SK-N-SH treated with all-trans-retinoic acid at 6 μM for 48 hours (cell line): ENCODE measurements at regions not wholly inside any gene's neighbourhood (a gene's known extent, or its start where the extent isn't known, plus 50 kb on each side); places are given as distances from the start of the nearest gene placed in this dataset.

Experiments used
- ATAC-seq: fragments of 200-7000 bp; cut with Tn5 transposase; 3 replicates; pipeline ENCODE4 v1.9.1; 2020; ENCODE audit warnings: mild to moderate bottlenecking, moderate library complexity
- ARNTL ChIP-seq: fragments of 450-650 bp; formaldehyde crosslinking; IDR thresholded peaks from 2 replicates; pipeline ENCODE4 v1.5.0; 2020; ENCODE audit warnings: low read depth, mild to moderate bottlenecking, moderate library complexity, borderline replicate concordance
- BACH2 ChIP-seq: fragments of 250-450 bp; sonication (Bioruptor Pico); IDR thresholded peaks from 2 replicates; pipeline ENCODE4 v1.9.0; 2021; ENCODE audit warnings: mild to moderate bottlenecking, borderline replicate concordance
- CSDC2 ChIP-seq: fragments of 250-450 bp; sonication (Bioruptor Pico); IDR thresholded peaks from 2 replicates; pipeline ENCODE4 v1.5.0; 2020; ENCODE audit warnings: mild to moderate bottlenecking, moderate library complexity
- ESRRG ChIP-seq: fragments of 250-450 bp; sonication (Bioruptor Pico); IDR thresholded peaks from 2 replicates; pipeline ENCODE4 v1.6.1; 2021; ENCODE audit warnings: mild to moderate bottlenecking
- GLIS3 ChIP-seq: fragments of 250-450 bp; sonication (Bioruptor Pico); IDR thresholded peaks from 2 replicates; pipeline ENCODE4 v1.5.0; 2020; ENCODE audit warnings: mild to moderate bottlenecking, moderate library complexity
- OSR1 ChIP-seq: fragments of 250-450 bp; sonication (Bioruptor Pico); IDR thresholded peaks from 2 replicates; pipeline ENCODE4 v1.8.0; 2022; ENCODE audit warnings: moderate library complexity, mild to moderate bottlenecking, inconsistent platforms
- PPARA ChIP-seq: fragments of 250-450 bp; sonication (Bioruptor Pico); IDR thresholded peaks from 2 replicates; pipeline ENCODE4 v1.5.0; 2020; ENCODE audit warnings: mild to moderate bottlenecking, borderline replicate concordance
- SNAI2 ChIP-seq: fragments of 250-450 bp; sonication (Bioruptor Pico); IDR thresholded peaks from 2 replicates; pipeline ENCODE4 v1.5.0; 2020; ENCODE audit warnings: mild to moderate bottlenecking, moderate library complexity
- TCF4 ChIP-seq: fragments of 250-450 bp; sonication (Bioruptor Pico); IDR thresholded peaks from 2 replicates; pipeline ENCODE4 v1.8.0; 2021; ENCODE audit warnings: mild to moderate bottlenecking, moderate library complexity, borderline replicate concordance
- TOX ChIP-seq: fragments of 250-450 bp; sonication (Bioruptor Pico); IDR thresholded peaks from 2 replicates; pipeline ENCODE4 v1.8.0; 2021; ENCODE audit warnings: mild to moderate bottlenecking, moderate library complexity, borderline replicate concordance
- ZC3H10 ChIP-seq: fragments of 250-450 bp; sonication (Bioruptor Pico); IDR thresholded peaks from 2 replicates; pipeline ENCODE4 v1.5.1; 2021; ENCODE audit warnings: mild to moderate bottlenecking, moderate library complexity
- ZFP3 ChIP-seq: fragments of 250-450 bp; sonication (Bioruptor Pico); IDR thresholded peaks from 2 replicates; pipeline ENCODE4 v1.5.0; 2020; ENCODE audit warnings: mild to moderate bottlenecking, moderate library complexity
- ZNF565 ChIP-seq: fragments of 450-650 bp; formaldehyde crosslinking; conservative IDR thresholded peaks from 2 replicates; pipeline ENCODE4 v1.5.0; 2020; ENCODE audit warnings: low read depth, mild to moderate bottlenecking, moderate library complexity
- ZNF70 ChIP-seq: fragments of 450-650 bp; formaldehyde crosslinking; IDR thresholded peaks from 2 replicates; pipeline ENCODE4 v1.5.0; 2020; ENCODE audit warnings: mild to moderate bottlenecking, moderate library complexity
- TF ChIP-seq, protein P1 (sequence below): fragments of 250-450 bp; sonication (Bioruptor Pico); IDR thresholded peaks from 2 replicates; pipeline ENCODE4 v1.5.1; 2021; ENCODE audit warnings: mild to moderate bottlenecking, moderate library complexity
- TF ChIP-seq, protein P2 (sequence below): fragments of 250-450 bp; sonication (Bioruptor Pico); IDR thresholded peaks from 2 replicates; pipeline ENCODE4 v1.5.0; 2020; ENCODE audit warnings: mild to moderate bottlenecking, moderate library complexity
- TF ChIP-seq, protein P3 (sequence below): fragments of 250-450 bp; sonication (Bioruptor Pico); IDR thresholded peaks from 2 replicates; pipeline ENCODE4 v1.5.1; 2020; ENCODE audit warnings: low read depth, mild to moderate bottlenecking, moderate library complexity
- TF ChIP-seq, protein P4 (sequence below): fragments of 250-450 bp; sonication (Bioruptor Pico); IDR thresholded peaks from 2 replicates; pipeline ENCODE4 v1.8.0; 2021; ENCODE audit warnings: low read depth, mild to moderate bottlenecking, moderate library complexity, borderline replicate concordance

DNA sequence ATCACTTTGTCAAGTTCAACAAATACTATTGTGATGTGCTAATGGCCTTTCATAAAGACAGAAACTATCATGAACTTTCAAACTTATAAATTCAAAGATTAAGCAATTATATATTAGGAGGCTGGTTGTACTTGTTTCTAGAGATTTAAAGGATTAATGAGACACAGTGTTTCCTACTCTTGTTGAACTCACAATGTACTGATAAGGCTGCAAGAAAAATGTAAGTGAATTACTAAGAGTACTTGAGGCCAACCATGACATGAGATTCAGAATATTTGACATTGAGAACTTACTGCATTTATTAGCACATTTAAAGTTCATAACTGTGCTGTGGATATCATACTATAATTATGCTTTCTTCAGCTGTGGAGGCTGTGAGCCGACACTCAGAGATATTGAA is 1210.5 kb upstream of the SORCS1 start:
- ATAC-seq, result no peak
- TF ChIP-seq ESRRG (CRISPR knock-in tag), result no peak
- no peak for TF ChIP-seq ZNF565 (CRISPR knock-in tag)
- no peak for TF ChIP-seq CSDC2 (CRISPR knock-in tag)
- TF ChIP-seq, protein P1, sequence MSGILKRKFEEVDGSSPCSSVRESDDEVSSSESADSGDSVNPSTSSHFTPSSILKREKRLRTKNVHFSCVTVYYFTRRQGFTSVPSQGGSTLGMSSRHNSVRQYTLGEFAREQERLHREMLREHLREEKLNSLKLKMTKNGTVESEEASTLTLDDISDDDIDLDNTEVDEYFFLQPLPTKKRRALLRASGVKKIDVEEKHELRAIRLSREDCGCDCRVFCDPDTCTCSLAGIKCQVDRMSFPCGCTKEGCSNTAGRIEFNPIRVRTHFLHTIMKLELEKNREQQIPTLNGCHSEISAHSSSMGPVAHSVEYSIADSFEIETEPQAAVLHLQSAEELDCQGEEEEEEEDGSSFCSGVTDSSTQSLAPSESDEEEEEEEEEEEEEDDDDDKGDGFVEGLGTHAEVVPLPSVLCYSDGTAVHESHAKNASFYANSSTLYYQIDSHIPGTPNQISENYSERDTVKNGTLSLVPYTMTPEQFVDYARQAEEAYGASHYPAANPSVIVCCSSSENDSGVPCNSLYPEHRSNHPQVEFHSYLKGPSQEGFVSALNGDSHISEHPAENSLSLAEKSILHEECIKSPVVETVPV, result no peak
- TF ChIP-seq TOX (CRISPR knock-in tag), result no peak
- TF ChIP-seq BACH2 (CRISPR knock-in tag), result no peak
- no peak for TF ChIP-seq ARNTL
- TF ChIP-seq, protein P2, sequence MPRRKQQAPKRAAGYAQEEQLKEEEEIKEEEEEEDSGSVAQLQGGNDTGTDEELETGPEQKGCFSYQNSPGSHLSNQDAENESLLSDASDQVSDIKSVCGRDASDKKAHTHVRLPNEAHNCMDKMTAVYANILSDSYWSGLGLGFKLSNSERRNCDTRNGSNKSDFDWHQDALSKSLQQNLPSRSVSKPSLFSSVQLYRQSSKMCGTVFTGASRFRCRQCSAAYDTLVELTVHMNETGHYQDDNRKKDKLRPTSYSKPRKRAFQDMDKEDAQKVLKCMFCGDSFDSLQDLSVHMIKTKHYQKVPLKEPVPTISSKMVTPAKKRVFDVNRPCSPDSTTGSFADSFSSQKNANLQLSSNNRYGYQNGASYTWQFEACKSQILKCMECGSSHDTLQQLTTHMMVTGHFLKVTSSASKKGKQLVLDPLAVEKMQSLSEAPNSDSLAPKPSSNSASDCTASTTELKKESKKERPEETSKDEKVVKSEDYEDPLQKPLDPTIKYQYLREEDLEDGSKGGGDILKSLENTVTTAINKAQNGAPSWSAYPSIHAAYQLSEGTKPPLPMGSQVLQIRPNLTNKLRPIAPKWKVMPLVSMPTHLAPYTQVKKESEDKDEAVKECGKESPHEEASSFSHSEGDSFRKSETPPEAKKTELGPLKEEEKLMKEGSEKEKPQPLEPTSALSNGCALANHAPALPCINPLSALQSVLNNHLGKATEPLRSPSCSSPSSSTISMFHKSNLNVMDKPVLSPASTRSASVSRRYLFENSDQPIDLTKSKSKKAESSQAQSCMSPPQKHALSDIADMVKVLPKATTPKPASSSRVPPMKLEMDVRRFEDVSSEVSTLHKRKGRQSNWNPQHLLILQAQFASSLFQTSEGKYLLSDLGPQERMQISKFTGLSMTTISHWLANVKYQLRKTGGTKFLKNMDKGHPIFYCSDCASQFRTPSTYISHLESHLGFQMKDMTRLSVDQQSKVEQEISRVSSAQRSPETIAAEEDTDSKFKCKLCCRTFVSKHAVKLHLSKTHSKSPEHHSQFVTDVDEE, result no peak
- no peak for TF ChIP-seq SNAI2 (CRISPR knock-in tag)

DNA sequence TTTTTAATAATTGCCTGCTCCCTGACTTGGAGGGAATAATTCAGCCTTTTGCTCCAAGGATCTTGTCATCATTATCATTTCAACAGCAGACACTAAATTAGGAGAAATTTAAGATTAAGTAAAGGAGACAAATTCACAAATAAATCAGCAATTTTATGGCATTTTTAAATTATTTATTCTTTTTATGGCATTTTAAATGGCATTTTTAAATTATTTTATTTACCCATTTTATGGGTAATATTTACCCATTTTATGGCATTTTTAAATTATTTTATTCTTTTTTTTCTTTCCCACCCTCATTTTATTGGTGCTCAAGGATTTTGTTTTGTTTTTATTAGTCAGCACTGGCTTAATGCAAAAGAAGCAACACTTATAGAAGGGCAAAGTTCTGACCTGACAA is 1201.0 kb upstream of the SORCS1 start:
- no peak for TF ChIP-seq BACH2 (CRISPR knock-in tag)
- TF ChIP-seq ZC3H10, result no peak
- TF ChIP-seq, protein P2, result no peak
- TF ChIP-seq ESRRG (CRISPR knock-in tag), result no peak
- no peak for TF ChIP-seq GLIS3 (CRISPR knock-in tag)
- TF ChIP-seq ZNF565 (CRISPR knock-in tag), result no peak
- no peak for TF ChIP-seq SNAI2 (CRISPR knock-in tag)
- no peak for TF ChIP-seq TCF4
- no peak for TF ChIP-seq ZFP3 (CRISPR knock-in tag)
- TF ChIP-seq, protein P3, sequence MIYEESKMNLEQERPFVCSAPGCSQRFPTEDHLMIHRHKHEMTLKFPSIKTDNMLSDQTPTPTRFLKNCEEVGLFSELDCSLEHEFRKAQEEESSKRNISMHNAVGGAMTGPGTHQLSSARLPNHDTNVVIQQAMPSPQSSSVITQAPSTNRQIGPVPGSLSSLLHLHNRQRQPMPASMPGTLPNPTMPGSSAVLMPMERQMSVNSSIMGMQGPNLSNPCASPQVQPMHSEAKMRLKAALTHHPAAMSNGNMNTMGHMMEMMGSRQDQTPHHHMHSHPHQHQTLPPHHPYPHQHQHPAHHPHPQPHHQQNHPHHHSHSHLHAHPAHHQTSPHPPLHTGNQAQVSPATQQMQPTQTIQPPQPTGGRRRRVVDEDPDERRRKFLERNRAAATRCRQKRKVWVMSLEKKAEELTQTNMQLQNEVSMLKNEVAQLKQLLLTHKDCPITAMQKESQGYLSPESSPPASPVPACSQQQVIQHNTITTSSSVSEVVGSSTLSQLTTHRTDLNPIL (CRISPR knock-in tag), result no peak
- TF ChIP-seq, protein P4, sequence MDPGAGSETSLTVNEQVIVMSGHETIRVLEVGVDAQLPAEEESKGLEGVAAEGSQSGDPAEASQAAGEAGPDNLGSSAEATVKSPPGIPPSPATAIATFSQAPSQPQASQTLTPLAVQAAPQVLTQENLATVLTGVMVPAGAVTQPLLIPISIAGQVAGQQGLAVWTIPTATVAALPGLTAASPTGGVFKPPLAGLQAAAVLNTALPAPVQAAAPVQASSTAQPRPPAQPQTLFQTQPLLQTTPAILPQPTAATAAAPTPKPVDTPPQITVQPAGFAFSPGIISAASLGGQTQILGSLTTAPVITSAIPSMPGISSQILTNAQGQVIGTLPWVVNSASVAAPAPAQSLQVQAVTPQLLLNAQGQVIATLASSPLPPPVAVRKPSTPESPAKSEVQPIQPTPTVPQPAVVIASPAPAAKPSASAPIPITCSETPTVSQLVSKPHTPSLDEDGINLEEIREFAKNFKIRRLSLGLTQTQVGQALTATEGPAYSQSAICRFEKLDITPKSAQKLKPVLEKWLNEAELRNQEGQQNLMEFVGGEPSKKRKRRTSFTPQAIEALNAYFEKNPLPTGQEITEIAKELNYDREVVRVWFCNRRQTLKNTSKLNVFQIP (CRISPR knock-in tag), result no peak
- no peak for TF ChIP-seq ZNF70 (CRISPR knock-in tag)
- no peak for TF ChIP-seq OSR1 (CRISPR knock-in tag)
- no peak for ATAC-seq

DNA sequence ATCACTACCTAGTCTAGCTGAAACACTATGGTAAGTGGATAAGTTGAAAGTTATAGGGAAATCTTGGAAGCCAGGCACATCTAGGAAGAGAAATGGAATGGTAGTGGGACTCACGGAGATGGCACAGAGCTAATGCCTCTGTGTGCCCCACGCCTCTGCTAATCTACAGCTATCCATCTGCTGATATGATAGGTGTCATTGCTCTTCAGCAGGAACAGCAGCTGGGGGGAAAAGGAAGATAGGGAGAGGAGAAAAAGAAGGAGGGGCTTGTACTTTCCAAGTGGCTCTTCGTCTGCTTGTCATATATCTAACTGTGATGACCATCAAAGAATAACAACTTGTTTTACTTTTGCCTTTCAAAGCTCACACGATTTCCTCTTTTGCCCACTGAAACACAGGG is 1199.1 kb upstream of the SORCS1 start:
- ATAC-seq, result no peak
- TF ChIP-seq, protein P2, result no peak
- TF ChIP-seq CSDC2 (CRISPR knock-in tag), result no peak
- no peak for TF ChIP-seq BACH2 (CRISPR knock-in tag)
- no peak for TF ChIP-seq PPARA (CRISPR knock-in tag)
- TF ChIP-seq ZFP3 (CRISPR knock-in tag), result no peak
- TF ChIP-seq OSR1 (CRISPR knock-in tag), result no peak
- TF ChIP-seq ARNTL, result no peak
- no peak for TF ChIP-seq ESRRG (CRISPR knock-in tag)
- TF ChIP-seq ZNF565 (CRISPR knock-in tag), result no peak
- TF ChIP-seq, protein P4 (CRISPR knock-in tag), result no peak
- TF ChIP-seq ZNF70 (CRISPR knock-in tag), result no peak
- TF ChIP-seq, all 23 proteins: peak for 0
